ENCODE measurements at regions not wholly inside any gene's neighbourhood (a gene's known extent, or its start where the extent isn't known, plus 50 kb on each side); places are given as distances from the start of the nearest gene placed in this dataset.

GRCh38 chr9:7238247-7238637 is 480.5 kb downstream of the KDM4C start:
- DNase-seq (ENCODE audit: low spot score), result no peak

DNA sequence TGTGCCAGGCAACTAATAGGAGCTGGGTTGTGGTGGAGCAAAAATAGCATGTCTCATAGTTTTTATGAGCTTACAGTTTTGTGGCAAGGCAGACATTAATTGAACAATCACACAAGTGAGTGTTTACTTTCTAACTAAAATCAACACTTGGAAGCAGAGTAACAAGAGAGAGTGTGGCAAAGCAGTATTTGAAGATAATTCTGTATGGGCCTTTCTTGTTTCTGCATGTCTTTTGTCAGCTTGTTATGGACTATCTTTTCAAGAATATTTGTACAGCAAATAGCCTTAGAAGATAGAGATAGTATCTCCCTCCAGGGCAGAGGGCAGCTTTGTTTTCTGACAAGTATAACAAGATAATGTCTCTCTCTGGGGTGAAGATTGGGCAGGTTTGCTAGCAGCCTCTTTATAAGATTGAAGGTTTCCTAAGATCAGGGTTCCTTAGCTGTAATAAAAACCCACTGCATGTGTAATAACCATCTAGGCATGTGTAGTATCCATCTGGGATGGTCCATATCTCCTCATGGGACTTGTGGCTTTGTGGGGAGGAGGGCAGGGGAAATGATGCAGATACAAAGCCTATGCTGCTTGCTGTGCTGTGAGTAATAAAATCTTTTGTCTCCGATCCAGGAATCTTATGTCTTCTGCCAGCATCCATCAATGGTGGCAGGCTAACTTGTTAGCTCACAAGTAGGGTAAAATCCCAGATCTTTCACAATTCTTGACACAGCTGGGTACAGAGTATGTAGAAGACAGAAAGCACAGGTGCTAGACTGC is 479.9 kb downstream of the KDM4C start:
- DNase-seq (ENCODE audit: low spot score), result no peak

- no peak for DNase-seq (ENCODE audit: low spot score)
These were observed 478.4 kb downstream of the KDM4C start for GRCh38 chr9:7236186-7236585.

DNA sequence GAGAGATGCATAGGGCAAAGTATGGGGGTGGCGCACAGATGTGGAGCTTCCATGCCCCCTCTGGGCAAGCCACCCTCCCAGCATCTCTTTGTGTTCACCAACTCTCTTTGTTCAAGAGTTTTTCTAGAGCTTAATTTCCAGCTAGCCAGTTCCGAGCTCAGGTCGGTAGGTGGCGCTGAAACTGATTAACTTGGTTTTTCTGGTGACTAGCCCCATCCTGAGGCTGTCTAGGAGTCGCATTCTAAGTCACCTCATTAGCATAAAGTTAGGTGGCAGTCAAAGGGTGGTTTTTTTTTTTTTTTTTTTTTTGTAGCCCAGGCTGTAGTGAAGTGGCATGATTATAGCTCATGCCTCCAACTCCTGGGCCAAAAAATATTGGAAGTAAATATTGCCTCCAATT is 476.4 kb downstream of the KDM4C start:
- peak; percentile 43 for DNase-seq (ENCODE audit: low spot score)

DNA sequence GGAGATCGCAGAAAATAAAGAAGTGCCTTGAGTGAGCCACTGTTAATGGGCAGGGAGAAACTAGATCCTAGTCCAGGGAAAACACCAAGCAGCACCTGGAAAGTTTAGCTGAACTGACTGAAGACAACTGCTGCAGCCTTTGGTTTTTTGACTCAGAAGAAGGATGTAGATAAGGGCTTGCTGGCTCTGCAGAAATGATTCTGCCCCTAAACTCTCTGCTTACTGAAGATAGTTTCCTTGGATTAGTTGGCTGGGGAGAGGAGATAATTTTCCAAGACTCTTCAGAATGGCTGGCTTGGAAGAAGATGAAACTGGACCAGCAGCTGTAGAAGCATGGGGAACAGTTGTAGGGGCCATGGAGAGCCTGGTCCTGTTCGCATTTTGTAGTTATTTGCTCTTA is 471.8 kb downstream of the KDM4C start:
- DNase-seq (ENCODE audit: low spot score), result no peak

- no peak for DNase-seq (ENCODE audit: low spot score)
These were observed 471.0 kb downstream of the KDM4C start for GRCh38 chr9:7228726-7229125.

DNA sequence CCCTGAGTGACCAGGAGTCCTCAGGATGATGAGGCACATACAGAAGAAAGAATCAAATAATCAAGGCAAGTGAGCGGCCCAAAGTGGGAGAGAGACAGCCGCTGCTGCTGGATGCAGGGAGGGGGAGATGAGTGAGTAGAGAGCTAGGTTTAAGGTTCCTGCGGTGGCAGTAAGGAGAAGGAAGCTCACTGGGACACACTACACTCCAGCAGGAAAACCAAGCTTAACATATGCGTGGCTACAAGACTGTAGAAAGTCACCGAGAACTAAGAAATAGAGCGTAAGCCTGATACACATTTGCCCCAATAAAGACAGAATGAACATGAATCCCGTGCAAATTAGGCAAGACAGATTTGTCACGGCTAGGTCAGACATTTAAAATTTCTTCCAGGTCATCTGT is 470.2 kb downstream of the KDM4C start:
- no peak for DNase-seq (ENCODE audit: low spot score)

- DNase-seq (ENCODE audit: low spot score), result no peak
These were observed 468.4 kb downstream of the KDM4C start for GRCh38 chr9:7226007-7226640.

All from kidney tubule cell (primary cell).